ELR (cell line): ENCODE measurements at regions not wholly inside any gene's neighbourhood (a gene's known extent, or its start where the extent isn't known, plus 50 kb on each side); places are given as distances from the start of the nearest gene placed in this dataset.

Experiments
- DNase-seq: peaks from one replicate; pipeline ENCODE4 v3.0.0-alpha.2; 2015; ENCODE audit warnings: low read depth

DNA sequence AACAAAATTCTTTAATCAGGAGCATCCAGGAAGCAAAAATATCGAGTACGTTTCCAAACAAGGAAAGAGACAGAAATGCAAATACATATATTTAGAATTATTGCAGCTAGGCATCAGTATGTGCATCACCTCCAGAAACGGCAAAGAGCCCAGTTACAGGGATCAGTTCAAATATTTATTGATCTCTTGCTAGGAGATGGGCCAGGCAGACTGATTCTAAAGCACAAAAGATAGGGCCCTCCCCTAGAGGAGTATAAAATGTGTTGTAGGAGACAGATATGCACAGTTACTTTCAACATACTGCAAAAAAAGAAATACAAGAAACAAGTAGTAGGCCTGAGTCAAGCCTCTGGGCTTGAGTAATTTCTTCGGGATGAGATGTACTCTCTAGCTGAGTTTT lies 80.7 kb upstream of the NHSL1 start:
- no peak for DNase-seq

DNA sequence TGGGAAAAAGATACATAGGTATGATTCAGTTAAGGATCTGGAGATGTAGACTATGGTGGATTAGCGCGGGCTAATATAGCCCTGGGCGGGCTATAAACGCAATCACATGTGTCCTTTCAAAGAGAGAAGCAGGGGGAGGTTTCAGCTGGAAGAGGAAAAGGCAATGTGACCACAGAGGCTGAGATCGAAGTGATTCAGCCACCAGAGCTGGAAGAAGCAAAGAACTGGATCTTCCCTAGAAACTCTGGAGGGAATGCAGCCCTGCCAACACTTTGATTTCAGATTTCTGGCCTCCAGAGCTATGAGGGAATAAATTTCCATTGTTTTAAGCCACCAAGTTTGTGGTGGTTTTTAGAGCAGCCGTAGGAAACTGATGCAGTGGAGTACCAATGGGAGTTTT lies 81.5 kb upstream of the NHSL1 start:
- DNase-seq = no peak

DNA sequence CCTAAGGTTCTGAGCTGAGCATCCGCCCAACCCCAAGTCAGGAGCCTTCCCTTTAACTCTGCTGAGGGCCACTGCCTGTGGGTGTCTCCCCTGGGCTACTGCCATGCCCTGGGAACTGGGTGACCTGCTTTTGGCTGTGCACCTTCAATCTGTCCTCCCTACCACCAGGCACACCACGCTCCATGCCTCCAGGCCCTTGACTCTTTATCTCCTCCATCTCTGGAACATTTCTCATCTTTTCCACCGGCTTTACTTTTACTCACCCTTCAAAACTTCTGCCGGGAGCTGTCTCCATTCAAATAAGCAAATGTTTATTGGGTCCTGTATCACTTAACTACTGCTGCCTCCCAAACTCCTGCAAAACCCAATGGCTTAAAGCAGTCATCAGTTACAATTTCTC lies 83.3 kb upstream of the NHSL1 start:
- DNase-seq = no peak

DNA sequence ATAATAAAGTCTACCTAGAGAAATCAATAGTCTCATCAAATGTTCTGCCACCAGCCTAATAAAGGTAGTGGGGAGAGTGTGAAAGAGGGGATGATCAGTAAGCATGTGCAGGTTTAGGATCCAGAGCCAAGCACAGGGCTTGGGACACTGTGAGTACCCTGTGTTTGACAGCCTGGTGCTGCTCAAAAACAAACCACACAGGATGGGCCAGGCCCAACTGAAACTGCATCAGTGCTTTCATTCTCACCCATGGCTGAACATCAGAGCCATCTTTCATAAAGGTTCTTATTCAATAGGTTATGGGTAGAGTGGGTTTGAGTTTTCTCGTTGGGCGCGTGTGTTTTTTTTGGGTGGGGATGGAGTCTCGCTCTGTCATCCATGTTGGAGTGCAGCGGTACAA lies 87.3 kb upstream of the NHSL1 start:
- DNase-seq = no peak

DNA sequence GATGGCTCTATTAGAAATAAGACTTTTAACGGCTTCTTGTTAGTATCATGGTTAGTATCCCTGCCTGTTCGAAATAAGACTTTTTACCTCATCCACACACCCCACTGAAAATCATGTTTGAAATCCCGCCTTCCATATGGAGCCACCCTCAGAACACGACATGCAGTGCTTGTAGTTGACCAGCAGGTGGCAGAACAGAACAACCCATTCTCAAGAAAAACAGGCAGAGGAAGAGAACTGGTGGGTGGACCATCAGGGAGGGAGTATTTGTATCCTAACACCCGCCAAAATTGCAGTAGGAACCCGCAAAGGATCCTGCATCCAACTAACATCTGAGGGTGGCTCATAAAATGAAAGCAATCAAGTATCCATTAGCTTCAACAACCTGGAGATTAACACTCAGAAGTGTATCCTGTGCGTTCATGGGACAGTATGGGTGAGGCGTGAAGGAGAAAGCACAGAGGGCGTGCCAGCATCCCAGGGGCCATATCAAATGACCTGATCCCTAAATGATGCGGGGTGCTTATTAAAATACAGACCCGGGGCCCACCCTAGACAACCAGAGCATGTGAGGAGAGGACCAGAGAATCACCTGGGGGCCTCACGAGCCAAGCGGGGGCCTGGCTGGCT lies 89.6 kb upstream of the NHSL1 start:
- DNase-seq = peak; percentile 82

DNA sequence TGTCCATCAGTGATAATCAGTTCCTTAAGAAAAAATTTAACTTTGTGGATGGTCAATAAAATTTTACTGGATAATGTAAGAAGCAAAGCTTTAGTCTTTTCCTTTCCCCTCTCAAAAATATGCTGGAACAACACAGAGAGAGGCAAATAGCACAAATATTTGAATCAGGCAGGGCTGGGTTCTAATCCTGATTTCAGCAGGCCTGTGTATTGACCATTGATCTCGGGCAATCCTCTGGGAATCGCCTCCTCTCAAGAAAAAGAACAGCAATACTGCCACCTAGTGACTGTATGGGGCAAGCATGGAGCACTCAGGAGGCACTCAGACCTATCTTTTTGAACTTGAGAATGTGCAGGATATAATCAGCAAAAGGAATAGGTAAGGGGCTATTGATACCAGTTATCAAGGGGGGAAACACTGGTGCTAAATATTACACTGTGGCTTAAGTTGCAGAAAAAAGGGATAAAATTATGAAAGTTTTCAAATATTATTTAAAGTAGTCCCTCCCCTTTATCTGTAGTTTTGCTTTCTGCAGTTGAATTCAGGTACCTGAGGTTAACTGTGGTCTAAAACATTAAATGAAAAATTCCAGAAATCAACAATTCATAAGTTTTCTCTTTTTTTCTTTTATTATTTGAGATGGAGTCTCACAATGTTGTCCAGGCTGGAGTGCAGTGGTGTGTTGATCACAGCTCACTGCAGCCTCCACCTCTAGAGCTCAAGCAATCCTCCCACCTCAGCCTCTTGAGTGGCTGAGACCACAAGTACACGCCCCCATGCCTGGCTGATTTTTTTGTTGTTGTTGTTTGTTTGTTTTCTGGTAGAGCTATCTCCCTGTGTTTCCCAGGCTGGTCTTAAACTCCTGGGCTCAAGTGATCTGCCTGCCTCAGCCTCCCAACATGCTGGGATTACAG lies 91.8 kb upstream of the NHSL1 start:
- DNase-seq = peak; percentile 88

DNA sequence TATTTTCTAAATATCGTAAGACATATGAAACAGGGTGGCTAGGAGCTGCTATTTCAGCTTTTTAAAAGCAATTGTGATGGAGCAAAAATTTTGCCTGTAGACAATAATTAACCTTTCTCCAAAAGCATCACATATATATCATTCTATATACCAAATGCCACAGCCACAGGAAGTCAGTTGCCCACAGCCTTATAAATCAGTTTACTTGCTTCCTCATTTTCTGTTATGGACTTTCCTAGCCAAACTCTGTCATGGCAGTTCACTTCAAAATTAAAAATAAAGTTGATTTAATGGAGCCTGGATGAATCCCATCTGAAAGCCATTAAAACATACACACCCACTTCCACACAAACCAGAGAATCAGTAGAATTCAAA lies 93.4 kb upstream of the NHSL1 start:
- no peak for DNase-seq

DNA sequence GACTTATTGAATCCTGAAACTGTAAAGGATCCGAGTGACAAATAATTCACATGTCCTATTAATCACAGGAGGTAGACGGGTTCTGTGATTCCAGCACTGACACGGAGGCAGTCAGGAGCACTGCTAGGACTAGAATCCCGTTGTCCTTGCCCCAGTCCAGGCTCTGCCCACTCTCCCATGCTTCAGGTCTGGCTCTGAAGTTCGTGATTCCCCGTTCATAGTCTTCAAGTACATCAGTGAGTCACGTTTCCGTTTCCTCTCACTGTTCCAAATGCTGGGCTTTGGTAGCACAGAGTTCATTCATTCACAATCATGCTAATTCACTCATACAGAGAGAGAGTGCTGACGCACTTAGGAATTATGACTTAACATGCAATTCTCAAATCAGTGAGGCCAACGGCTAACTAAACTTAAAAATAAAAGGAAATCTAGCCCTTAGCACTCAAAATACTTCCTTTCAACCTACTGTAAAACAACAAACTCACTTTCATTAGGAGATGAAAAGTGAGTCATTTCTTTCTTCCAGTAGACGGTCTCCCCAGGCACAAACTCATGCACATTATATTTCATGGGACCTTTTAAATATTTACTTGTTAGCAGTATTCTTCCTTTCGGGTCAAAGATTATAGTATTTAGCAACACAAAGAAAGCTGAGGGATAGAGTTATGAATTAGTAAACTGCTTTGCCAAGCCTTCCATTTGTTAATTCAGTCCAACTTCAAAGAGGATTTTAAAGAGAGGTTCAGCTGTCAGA lies 94.0 kb upstream of the NHSL1 start:
- DNase-seq = peak; percentile 98

DNA sequence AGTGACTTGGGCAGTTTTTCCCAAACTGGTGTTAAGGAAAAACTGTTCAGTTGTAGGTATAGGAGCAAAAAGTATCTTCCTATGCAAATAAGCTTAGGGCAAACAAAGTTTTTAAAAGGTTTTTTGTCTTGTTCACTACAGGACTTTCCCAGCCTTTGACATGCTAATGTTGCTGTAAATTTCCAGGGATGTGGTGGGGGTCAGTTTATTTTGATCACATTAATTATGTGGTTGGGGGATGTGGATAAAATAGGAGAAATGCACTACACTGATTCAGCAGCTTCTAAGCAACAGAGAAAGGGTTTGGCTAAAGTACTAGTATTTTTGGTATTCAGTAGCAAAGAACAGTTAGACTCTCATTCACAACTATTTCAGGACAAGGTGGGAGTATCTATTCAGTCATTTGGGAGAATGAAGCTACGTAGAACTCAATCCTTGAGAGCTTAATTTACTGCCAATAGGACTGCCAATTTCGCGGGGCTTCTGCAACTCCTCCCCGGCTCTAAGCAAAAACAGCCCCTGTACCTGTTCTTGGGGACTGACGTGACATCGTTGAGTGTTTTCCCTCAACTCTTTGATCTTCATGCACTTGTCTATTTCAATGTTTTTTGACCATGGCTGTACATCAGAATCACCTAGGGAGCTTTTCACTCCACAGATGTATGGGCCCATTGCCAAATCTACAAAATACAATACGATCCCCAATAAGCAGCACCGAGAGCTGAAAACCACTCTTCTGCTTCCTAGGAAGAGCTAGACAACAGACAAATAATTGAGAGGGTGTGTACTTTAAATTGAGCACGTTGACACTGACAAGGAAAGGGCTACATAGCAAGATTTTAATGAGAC lies 94.8 kb upstream of the NHSL1 start:
- DNase-seq = no peak

DNA sequence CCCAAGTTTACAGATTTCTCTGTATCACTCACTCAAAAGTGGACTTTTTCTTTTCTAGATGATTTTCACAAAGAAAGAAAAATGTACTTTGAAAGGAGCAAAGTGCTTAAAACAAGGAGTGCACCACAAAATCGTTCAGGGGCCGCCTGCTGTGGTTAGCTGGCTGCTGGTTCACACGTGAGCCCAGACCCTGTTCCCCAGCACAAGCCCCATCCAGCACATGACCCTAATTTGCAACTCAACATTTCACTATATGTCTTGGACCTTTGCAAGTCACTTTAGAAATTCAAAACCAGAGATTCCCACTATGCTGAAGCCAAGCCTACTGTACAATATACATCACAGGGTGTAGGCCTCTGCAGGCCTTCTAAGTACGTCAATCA lies 95.5 kb upstream of the NHSL1 start:
- DNase-seq = no peak

DNA sequence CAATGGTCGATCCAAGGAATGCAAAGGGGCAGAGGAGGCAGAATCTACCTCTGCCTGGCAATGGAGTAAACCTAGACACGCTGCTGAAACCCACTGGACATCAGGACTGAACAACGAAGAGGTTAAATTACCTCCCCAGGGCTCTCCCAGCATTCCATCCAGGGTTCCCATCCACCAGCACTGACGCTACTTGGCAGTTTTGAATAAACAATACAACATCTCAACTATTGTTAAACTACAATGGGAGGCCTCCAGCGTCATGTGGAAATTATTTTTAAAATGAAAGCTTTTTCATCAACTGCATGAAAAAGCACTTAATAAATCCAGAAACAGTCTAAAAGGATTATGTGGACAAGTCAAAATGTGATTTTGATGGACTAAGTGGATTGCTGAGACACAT lies 96.8 kb upstream of the NHSL1 start:
- no peak for DNase-seq

DNA sequence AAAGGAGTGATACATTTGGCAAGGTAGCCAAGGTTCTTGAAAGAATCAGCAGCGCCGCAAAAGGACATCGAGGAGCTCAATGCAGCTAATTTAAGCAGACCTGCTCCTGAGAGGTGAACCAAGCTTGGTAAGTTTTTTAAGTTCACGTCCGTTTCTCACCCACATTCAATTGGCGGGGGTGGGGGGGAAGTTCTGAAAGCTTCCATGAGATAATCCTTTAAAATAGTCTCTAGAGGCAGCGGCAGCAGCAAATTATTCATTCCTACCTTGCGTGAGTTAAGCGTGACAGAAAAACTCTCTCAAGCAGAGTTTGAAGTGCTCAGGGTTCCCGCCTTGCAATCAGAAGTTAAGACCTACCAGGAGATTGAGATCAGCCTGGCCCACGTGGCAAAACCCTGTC lies 97.3 kb upstream of the NHSL1 start:
- no peak for DNase-seq

DNA sequence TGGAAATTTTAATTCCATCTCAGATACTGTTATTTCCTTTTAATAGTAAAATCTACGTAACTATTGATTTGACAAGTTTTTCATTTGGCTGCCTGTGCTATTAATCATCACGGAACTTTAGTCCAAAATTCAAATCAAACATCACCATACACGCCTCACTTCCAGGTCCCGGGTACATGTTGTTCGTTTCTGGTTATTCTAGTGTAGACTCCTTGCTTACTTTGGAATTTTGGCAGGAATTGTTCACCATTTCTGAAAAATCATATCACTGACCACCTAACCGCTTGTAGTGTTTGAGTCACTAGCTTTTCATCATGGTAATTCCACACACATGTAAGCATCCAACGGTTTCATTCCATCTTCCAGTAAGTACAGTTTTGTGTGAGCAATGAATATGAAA lies 98.0 kb upstream of the NHSL1 start:
- no peak for DNase-seq

DNA sequence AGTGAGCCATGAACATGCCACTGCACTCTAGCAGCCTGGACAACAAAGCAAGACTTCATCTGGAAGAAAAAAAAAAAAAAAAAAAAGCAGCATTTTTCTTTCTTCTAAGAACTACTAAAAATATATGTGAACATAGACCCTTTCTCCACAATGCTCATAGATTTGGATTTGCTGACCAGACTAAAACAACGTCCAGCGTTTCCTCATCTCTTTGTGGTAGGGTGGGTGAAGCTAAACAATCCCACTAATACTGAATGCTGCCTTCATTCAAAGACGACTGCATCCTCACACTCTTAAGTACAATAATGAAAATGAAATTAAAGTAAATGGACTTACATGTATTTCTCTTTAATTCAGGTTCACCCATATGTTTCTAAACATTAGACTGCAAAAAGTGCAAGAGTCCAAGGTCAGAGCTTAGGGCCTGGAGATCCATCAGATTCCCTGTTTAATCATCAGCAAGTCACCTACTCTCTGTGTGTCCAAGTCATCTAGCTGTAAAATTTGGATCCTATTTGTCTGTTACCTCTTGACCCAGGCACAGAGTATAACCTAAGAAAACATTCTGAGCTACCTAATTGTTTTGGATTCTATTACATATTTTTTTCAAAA lies 99.4 kb upstream of the NHSL1 start:
- no peak for DNase-seq

DNA sequence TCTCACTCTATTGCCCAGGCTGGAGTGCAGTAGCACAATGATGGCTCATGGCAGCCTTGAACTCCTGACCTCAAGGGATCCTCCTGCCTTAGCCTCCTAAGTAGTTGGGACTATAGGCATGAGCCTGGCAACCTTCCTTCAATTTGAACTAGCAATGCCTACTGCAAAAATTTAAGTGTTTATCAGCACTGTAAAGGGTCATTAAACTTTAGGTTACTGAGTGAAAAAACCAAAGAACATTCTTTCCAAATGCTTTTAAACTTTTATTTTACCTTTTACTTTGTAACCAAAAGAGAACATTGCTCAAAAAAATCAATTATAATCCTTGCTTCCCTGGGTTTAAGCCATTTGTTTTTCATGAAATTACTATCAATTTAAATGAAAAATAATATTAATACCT lies 101.0 kb upstream of the NHSL1 start:
- no peak for DNase-seq

DNA sequence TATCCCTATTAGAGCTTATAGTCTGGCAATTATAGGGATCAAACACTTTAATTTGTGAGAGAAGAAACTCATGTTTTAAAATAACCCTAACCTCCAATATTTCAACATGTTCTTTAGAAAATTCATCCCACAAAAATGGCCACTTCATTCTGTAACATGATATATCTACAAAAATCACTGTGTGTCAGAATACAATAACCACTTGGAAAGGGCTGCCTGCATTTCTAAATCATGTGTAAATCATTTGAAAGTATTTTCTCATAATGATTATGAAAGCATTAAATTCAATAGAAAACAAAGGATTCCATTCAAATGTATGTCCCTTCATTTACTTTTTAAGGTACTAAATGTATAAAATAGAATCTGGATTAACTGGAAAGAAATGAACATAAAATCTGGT lies 101.4 kb upstream of the NHSL1 start:
- DNase-seq = peak; percentile 67

DNA sequence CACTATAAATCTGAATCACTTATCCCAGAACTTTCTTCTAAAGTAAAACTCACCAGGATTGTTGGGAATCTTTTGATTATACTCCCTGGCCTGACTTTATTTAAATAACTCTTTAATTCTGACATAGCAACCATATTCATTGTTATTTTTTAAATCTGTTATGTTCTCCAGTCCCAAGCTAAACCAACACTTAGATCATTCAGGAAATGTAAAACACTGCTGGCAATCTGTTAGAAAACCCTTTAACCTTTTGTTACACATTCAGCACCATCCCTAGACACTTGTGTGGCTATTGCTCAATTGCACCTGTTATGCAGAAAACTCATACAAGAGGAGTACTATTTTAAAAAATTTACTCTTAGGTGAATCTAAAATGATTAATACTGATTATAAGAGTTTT lies 101.8 kb upstream of the NHSL1 start:
- no peak for DNase-seq

DNA sequence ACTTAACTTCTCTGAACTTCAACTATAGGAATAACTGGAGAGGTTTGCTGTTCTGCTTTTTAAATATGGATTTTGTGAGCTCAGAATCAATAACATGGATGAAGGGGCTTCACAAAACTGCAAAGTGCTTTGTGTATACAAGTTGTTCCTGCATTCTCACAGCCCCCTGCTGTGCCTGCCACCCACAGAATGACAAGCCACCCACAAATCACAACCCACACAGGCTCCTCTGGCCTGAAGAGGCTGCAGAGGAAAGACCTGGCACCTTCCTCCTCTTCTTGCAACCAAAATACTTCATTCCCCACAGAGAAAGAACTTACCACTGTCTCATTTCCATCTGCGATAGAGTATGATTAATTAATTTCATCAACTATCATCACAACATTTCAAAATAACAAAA lies 106.7 kb upstream of the NHSL1 start:
- DNase-seq = no peak

DNA sequence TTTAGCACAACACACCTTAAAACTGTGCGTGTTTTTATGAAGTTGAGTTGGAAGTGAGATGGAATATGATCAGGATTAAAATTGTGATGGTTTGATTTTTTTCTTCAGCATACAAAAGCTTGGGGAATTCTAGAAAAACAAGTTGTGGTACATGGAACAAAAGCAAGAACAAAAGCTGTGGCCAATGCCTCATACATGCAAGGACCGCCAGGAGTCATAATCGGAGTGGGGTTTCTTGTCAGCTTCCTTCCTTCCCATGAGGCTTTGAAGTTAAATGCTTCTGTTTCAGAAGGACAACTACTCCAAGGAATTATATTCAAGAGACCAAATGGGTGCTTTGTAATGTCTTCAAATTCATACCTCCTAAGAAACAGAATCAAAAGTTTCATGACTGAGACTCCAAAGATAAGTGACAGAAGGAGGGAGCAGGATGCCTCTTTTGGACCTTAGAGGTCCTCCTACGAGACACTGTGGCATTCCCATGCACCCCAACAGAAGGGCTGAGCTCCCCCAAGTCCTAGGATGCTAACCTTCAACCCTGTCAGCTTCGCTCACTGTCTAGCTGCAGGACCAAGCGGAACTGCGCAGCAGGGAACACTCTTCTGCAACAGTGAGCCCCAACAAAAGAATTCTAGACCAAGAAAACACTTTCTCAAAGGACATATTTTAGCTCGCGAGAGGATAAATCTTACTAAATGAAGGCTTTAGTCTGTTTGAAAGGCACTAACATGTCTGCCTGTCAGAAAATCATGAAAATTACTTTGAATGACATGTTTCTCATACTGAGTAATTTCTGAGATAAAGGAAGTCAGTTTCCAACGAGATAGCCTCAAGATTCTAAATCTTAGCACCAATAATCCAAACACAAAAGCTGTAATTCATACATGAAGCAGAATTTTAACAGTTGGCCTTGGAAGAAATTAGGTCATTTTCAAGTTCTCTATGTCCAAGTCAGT lies 108.5 kb upstream of the NHSL1 start:
- DNase-seq = no peak

DNA sequence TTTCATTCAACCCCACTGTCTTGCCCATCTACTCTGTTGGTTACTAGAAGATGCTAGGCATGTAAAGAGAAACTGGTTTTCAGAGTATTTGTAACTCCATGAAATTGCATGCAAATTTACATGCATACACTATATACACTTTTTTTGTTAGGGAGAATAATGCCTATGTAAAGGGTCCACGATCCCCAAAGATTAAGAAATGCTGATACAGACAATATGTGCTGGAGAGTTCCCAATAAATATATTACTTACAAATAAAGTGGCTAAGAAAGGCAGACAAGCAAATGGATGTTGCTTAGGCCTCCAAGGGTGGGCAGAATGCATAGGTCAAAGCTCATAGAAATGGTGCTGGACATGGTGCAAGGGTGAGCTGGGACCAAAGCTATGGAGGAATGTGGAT lies 109.6 kb upstream of the NHSL1 start:
- DNase-seq = no peak
